ENCODE measurements at regions not wholly inside any gene's neighbourhood (a gene's known extent, or its start where the extent isn't known, plus 50 kb on each side); places are given as distances from the start of the nearest gene placed in this dataset.

DNA sequence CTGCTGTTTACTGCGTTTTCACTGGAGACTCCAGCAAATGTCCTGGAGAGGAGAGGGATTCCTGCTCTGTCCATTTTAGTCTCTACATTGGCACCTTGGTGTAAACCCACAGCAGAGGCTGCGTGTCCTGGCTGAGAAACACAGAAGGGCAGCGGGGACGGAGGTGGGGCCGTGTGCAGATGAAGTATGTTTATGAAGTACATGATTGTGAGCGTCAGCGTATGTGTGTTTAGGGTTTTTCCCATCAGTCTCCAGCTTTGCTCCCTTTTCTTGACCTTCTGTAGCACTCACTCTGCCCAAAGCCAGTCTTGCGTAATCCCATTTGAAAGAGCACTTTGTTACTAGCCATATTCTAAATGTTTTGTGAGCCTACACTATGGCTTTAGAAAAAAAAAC, 750.7 kb upstream of the SORCS1 start:
- TF ChIP-seq CTCF (conservative IDR thresholded peaks at IDR 0.05; ENCODE audit: low read length) (no peak), EZH2phosphoT487 (IDR thresholded peaks at IDR 0.05; ENCODE audit: borderline replicate concordance) (no peak)

Measured in Loucy (cell line).